ENCODE measurements at regions not wholly inside any gene's neighbourhood (a gene's known extent, or its start where the extent isn't known, plus 50 kb on each side); places are given as distances from the start of the nearest gene placed in this dataset.

GRCh38 chr21:16347223-16347622 is 617.4 kb downstream of the USP25 start:
- DNase-seq (ENCODE audit: low read depth), result no peak
- in situ Hi-C loops (cut with HindIII; ENCODE audit: low pct_unique_long_range_greater_than_20kb, low sequenced_read_pairs), result no loop called here

- in situ Hi-C loops (cut with HindIII; ENCODE audit: low pct_unique_long_range_greater_than_20kb, low sequenced_read_pairs), result no loop called here
- DNase-seq (ENCODE audit: low read depth), result no peak
These were observed 624.0 kb downstream of the USP25 start for GRCh38 chr21:16353764-16354163.

GRCh38 chr21:16357994-16358393 is 628.2 kb downstream of the USP25 start:
- in situ Hi-C loops (cut with HindIII; ENCODE audit: low pct_unique_long_range_greater_than_20kb, low sequenced_read_pairs), result no loop called here
- DNase-seq (ENCODE audit: low read depth), result no peak

- in situ Hi-C loops (cut with HindIII; ENCODE audit: low pct_unique_long_range_greater_than_20kb, low sequenced_read_pairs), result no loop called here
- DNase-seq (ENCODE audit: low read depth), result no peak
These were observed 629.0 kb downstream of the USP25 start for GRCh38 chr21:16358784-16359183.

- in situ Hi-C loops (cut with HindIII; ENCODE audit: low pct_unique_long_range_greater_than_20kb, low sequenced_read_pairs), result no loop called here
- no peak for DNase-seq (ENCODE audit: low read depth)
These were observed 633.3 kb downstream of the USP25 start for GRCh38 chr21:16363100-16363499.

- in situ Hi-C loops (cut with HindIII; ENCODE audit: low pct_unique_long_range_greater_than_20kb, low sequenced_read_pairs), result no loop called here
- DNase-seq (ENCODE audit: low read depth), result no peak
These were observed 633.7 kb downstream of the USP25 start for GRCh38 chr21:16363518-16363917.

- in situ Hi-C loops (cut with HindIII; ENCODE audit: low pct_unique_long_range_greater_than_20kb, low sequenced_read_pairs), result no loop called here
- no peak for DNase-seq (ENCODE audit: low read depth)
These were observed 636.4 kb downstream of the USP25 start for GRCh38 chr21:16366207-16366606.

- in situ Hi-C loops (cut with HindIII; ENCODE audit: low pct_unique_long_range_greater_than_20kb, low sequenced_read_pairs), result no loop called here
- no peak for DNase-seq (ENCODE audit: low read depth)
These were observed 637.3 kb downstream of the USP25 start for GRCh38 chr21:16367079-16367478.

GRCh38 chr21:16370186-16370585 is 640.4 kb downstream of the USP25 start:
- DNase-seq (ENCODE audit: low read depth), result no peak
- in situ Hi-C loops (cut with HindIII; ENCODE audit: low pct_unique_long_range_greater_than_20kb, low sequenced_read_pairs), result no loop called here

GRCh38 chr21:16372586-16372985 is 642.8 kb downstream of the USP25 start:
- DNase-seq (ENCODE audit: low read depth), result no peak
- in situ Hi-C loops (cut with HindIII; ENCODE audit: low pct_unique_long_range_greater_than_20kb, low sequenced_read_pairs), result no loop called here

GRCh38 chr21:16376673-16377072 is 646.9 kb downstream of the USP25 start:
- in situ Hi-C loops (cut with HindIII; ENCODE audit: low pct_unique_long_range_greater_than_20kb, low sequenced_read_pairs), result no loop called here
- DNase-seq (ENCODE audit: low read depth), result no peak

- DNase-seq (ENCODE audit: low read depth), result no peak
- in situ Hi-C loops (cut with HindIII; ENCODE audit: low pct_unique_long_range_greater_than_20kb, low sequenced_read_pairs), result no loop called here
These were observed 647.4 kb downstream of the USP25 start for GRCh38 chr21:16377120-16377658.

GRCh38 chr21:16377857-16378256 is 648.1 kb downstream of the USP25 start:
- in situ Hi-C loops (cut with HindIII; ENCODE audit: low pct_unique_long_range_greater_than_20kb, low sequenced_read_pairs), result no loop called here
- no peak for DNase-seq (ENCODE audit: low read depth)

- in situ Hi-C loops (cut with HindIII; ENCODE audit: low pct_unique_long_range_greater_than_20kb, low sequenced_read_pairs), result no loop called here
- no peak for DNase-seq (ENCODE audit: low read depth)
These were observed 648.7 kb downstream of the USP25 start for GRCh38 chr21:16378525-16378924.

- in situ Hi-C loops (cut with HindIII; ENCODE audit: low pct_unique_long_range_greater_than_20kb, low sequenced_read_pairs), result no loop called here
- DNase-seq (ENCODE audit: low read depth), result no peak
These were observed 658.5 kb downstream of the USP25 start for GRCh38 chr21:16388291-16388690.

- DNase-seq (ENCODE audit: low read depth), result no peak
- in situ Hi-C loops (cut with HindIII; ENCODE audit: low pct_unique_long_range_greater_than_20kb, low sequenced_read_pairs), result no loop called here
These were observed 659.3 kb downstream of the USP25 start for GRCh38 chr21:16388911-16389560.

- DNase-seq (ENCODE audit: low read depth), result no peak
- in situ Hi-C loops (cut with HindIII; ENCODE audit: low pct_unique_long_range_greater_than_20kb, low sequenced_read_pairs), result no loop called here
These were observed 659.9 kb downstream of the USP25 start for GRCh38 chr21:16389643-16390042.

- DNase-seq (ENCODE audit: low read depth), result no peak
- in situ Hi-C loops (cut with HindIII; ENCODE audit: low pct_unique_long_range_greater_than_20kb, low sequenced_read_pairs), result no loop called here
These were observed 665.5 kb downstream of the USP25 start for GRCh38 chr21:16395285-16395684.

- DNase-seq (ENCODE audit: low read depth), result no peak
- in situ Hi-C loops (cut with HindIII; ENCODE audit: low pct_unique_long_range_greater_than_20kb, low sequenced_read_pairs), result no loop called here
These were observed 673.0 kb downstream of the USP25 start for GRCh38 chr21:16402752-16403151.

GRCh38 chr21:16404776-16405175 is 675.0 kb downstream of the USP25 start:
- in situ Hi-C loops (cut with HindIII; ENCODE audit: low pct_unique_long_range_greater_than_20kb, low sequenced_read_pairs), result no loop called here
- no peak for DNase-seq (ENCODE audit: low read depth)
